ENCODE measurements at regions not wholly inside any gene's neighbourhood (a gene's known extent, or its start where the extent isn't known, plus 50 kb on each side); places are given as distances from the start of the nearest gene placed in this dataset.

GRCh38 chr5:27396998-27397397, 358.6 kb upstream of the CDH9 start:
- TF ChIP-seq CTCF (conservative IDR thresholded peaks at IDR 0.05 in 1 of 2, IDR thresholded peaks at IDR 0.05 in 1 of 2; ENCODE audit: low read depth in 1 of 2, low read length in 2 of 2) (no peak), EZH2 (IDR thresholded peaks at IDR 0.05; ENCODE audit: low read length, missing control alignments) (no peak)

Data from fibroblast of lung (primary cell).